ENCODE measurements at regions not wholly inside any gene's neighbourhood (a gene's known extent, or its start where the extent isn't known, plus 50 kb on each side); places are given as distances from the start of the nearest gene placed in this dataset.
"Not testable (repeated sequence)": the region's sequence is repeated elsewhere in the genome, so short reads cannot be mapped to it uniquely, and the experiment has no call there.

GRCh38 chr7:150101282-150101681, 221.9 kb upstream of the LRRC61 start:
- DNase-seq (ENCODE audit: low read depth), result peak; percentile 43

GRCh38 chr7:150107283-150107682, 215.9 kb upstream of the LRRC61 start:
- not testable (repeated sequence) for DNase-seq (ENCODE audit: low read depth)

DNA sequence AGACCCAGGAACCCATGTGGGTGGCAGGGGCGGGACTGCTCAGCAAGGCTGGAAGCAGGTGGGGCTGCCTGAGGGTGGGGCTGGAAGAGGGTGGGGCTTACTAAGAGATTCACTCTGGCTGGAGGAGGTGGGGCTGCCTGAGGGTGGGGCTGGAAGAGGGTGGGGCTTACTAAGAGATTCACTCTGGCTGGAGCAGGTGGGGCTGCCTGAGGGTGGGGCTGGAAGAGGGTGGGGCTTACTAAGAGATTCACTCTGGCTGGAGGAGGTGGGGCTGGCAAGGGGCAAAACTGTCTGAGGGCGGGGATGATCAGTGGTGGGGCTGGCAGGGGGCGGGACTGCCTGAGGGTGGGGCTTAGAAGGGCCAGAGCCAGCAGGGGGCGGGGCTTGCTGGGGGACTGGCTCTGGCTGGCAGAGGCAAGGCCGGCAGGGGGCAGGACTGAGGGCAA, 212.8 kb upstream of the LRRC61 start:
- DNase-seq (ENCODE audit: low read depth), result not testable (repeated sequence)

DNA sequence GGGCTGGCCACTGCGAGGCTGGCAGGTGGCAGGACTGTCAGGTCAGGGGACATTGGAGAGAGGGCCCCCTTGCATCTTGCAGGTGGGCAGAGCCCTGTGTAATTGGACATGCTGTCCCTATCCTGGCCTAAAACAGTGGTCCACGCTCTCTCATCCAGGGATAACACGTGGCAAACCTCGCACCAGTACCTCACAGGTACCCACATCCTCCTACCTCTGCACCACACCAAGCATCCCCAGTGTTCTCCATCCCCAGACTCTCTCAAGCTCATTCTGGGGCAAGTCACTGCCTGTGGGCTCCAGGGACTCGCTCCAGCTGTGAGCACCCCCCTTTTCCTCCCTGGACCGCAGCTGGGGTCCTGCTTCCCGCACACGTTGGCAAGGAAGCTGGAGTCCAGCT, 212.3 kb upstream of the LRRC61 start:
- DNase-seq (ENCODE audit: low read depth), result not testable (repeated sequence)

GRCh38 chr7:150111373-150112139, 211.6 kb upstream of the LRRC61 start:
- DNase-seq (ENCODE audit: low read depth), result not testable (repeated sequence)

GRCh38 chr7:150113301-150113700, 209.9 kb upstream of the LRRC61 start:
- DNase-seq (ENCODE audit: low read depth), result not testable (repeated sequence)

DNA sequence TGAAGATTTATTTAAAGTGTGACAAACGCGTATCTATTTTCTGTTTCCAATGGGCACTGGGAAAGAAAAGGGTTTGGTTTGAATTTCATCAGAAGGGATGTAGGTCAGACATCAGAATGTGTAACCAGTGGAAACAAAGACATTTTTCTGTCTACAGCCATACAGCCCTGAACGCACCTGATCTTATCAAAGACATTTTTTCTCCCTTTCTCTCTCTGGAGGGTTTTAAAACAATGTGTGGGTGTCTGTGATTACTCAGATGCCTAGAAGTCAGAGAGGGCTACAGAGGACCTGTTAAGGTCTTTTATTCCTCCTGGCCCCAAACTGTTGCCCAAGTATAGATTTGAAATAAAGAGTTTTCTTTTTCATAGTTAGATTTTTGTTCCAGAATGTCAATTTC, 208.6 kb upstream of the LRRC61 start:
- not testable (repeated sequence) for DNase-seq (ENCODE audit: low read depth)

GRCh38 chr7:150119966-150120365, 203.2 kb upstream of the LRRC61 start:
- not testable (repeated sequence) for DNase-seq (ENCODE audit: low read depth)

DNA sequence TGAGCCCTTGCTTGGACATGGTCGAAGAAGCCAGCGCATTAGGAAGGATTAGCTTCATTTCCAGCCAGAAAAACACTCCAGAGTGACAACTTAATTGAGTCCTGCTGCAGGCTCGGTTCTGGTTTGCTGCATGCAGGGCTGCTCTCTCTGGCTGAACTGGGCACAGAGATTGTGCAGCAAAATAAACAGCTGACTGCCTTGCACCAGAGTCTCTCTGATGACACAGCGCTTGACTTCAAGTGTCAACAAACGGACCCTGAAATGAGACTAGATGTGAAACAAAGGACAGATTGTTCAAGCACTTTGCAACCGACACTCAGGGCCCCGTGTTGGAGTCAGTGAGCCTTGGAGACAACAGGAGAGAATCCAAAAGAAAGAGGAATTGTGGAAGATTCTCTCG, 197.3 kb upstream of the LRRC61 start:
- not testable (repeated sequence) for DNase-seq (ENCODE audit: low read depth)

- DNase-seq (ENCODE audit: low read depth), result not testable (repeated sequence)
Observed at GRCh38 chr7:150134451-150134850, 188.7 kb upstream of the LRRC61 start.

- DNase-seq (ENCODE audit: low read depth), result not testable (repeated sequence)
Observed at GRCh38 chr7:150135620-150136190, 187.4 kb upstream of the LRRC61 start.

- DNase-seq (ENCODE audit: low read depth), result not testable (repeated sequence)
Observed at GRCh38 chr7:150139840-150140239, 183.3 kb upstream of the LRRC61 start.

- not testable (repeated sequence) for DNase-seq (ENCODE audit: low read depth)
Observed at GRCh38 chr7:150141525-150142345, 181.4 kb upstream of the LRRC61 start.

GRCh38 chr7:150146124-150146523, 177.0 kb upstream of the LRRC61 start:
- not testable (repeated sequence) for DNase-seq (ENCODE audit: low read depth)

GRCh38 chr7:150147524-150147923, 175.6 kb upstream of the LRRC61 start:
- not testable (repeated sequence) for DNase-seq (ENCODE audit: low read depth)

- DNase-seq (ENCODE audit: low read depth), result peak; percentile 1
Observed at GRCh38 chr7:150156015-150156414, 167.1 kb upstream of the LRRC61 start.

GRCh38 chr7:150158696-150159095, 164.5 kb upstream of the LRRC61 start:
- not testable (repeated sequence) for DNase-seq (ENCODE audit: low read depth)

GRCh38 chr7:150169515-150169914, 153.6 kb upstream of the LRRC61 start:
- not testable (repeated sequence) for DNase-seq (ENCODE audit: low read depth)

DNA sequence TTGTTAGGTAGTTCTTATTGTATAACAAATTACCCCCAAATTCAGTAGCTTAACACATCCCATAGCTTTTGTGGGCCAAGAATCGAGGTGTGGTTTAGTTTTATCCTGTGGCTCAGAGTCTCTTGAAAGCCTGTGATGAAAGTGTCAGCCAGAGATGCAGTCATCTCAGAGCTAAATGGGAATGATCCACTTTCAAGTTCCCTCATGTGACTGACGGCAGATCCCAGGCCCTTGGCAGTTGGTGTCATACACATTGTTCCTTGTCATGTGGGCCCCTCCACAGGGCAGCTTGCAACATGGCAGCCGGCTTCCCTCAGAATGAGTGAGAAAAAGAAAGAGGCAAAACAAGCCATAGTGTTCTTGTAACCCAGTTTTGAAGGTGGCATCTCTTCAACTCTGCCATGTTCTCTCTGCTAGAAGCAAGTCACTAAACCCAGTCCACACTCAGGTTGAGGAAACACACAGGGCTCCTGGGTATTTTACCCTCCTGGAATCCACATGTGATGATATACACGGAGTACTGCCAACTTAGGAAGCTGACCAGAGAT, 153.1 kb upstream of the LRRC61 start:
- DNase-seq (ENCODE audit: low read depth), result not testable (repeated sequence)

DNA sequence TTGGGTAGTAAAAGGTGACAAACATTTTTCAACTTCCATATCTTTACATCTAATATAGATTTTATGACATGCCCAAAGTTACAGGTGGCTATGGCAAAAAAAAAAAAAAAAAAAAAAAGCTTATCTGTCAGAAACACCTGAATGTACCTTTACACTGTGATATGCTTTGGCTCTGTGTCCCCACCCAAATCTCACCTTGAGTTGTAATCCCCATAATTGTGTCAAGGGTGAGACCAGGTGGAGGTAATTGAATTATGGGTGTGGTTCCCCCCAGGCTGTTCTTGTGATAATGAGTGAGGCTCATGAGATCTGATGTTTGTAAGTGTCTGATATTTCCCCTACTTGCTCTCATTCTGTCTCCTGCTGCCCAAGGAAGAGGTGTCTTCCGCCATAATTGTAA, 139.6 kb upstream of the LRRC61 start:
- DNase-seq (ENCODE audit: low read depth), result not testable (repeated sequence)

GRCh38 chr7:150189963-150190362, 133.2 kb upstream of the LRRC61 start:
- DNase-seq (ENCODE audit: low read depth), result peak; percentile 54

GRCh38 chr7:150192541-150192940, 130.6 kb upstream of the LRRC61 start:
- not testable (repeated sequence) for DNase-seq (ENCODE audit: low read depth)
